AG08396 (cell line): ENCODE measurements at regions not wholly inside any gene's neighbourhood (a gene's known extent, or its start where the extent isn't known, plus 50 kb on each side); places are given as distances from the start of the nearest gene placed in this dataset.

Experiments used
- DNase-seq: peaks from one replicate; pipeline ENCODE4 v3.0.0; 2012; ENCODE audit warnings: low spot score, mixed read lengths

GRCh38 chr9:110143485-110143884 is 64.5 kb downstream of the C9orf152 start:
- no peak for DNase-seq

DNA sequence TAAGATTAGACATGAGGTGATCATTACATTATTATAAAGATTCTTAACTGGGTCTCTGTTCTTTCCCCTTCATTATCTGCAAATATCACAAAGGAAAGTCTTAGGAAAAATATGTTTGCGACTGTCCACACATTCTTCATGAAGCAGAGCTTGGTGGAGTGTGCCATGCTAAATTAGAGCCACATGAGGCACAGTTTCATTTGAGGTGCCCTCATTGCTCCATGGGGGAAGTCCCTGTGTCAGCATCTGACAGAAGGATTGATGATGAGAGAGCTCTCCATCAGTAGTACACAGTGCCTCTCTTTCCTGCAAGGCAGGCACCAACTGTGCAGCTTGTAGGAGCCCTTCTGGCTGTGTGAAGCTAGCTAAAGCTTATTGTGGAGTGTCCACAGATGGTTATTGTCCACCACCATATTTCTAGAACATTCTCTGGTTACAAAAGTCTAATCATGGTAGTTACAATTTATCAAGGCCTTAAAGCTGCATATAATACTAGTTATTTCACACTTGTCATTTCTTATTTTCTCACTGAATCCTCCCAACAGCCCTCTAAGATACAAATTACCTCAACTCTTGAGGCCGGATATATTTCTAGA is 63.9 kb downstream of the C9orf152 start:
- DNase-seq = no peak

DNA sequence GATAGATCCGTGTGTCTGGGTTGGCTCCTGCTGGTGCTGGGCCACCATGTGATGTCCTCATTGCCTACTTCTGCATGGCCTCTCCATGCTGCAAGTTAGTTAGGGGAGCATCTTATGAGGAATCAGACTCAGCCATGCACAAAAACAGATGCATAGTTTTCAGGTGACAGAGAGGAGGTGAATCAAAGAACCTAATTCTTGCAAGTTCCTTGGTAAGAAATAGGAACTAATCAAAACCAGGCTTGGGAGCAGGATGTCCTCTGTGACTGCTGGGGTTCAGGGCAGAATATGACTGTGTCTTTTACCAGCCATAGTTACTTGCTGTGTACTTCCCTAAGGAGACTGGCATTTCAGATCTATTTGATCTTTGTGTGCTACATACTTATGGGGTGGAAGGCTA is 61.6 kb downstream of the C9orf152 start:
- no peak for DNase-seq

DNA sequence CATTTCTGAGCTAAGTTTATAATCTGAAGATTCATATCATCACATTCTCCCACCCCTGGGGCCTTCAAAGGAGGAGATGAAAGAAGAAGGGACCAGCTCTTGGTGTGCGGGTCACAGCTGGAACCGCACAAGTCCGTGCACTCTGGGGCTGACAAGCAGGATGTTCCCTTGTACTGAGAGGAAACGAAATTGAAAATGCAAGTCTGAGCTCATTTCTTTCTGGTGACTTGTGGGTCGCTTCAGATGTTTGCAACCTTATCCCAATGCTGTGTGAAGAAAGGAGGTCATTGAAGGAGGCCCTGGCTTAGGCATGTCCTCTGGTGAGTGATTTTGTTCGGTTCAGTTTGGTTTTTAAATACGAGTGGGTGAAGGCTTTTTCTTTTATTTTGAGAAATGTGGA is 59.6 kb downstream of the C9orf152 start:
- DNase-seq = no peak

DNA sequence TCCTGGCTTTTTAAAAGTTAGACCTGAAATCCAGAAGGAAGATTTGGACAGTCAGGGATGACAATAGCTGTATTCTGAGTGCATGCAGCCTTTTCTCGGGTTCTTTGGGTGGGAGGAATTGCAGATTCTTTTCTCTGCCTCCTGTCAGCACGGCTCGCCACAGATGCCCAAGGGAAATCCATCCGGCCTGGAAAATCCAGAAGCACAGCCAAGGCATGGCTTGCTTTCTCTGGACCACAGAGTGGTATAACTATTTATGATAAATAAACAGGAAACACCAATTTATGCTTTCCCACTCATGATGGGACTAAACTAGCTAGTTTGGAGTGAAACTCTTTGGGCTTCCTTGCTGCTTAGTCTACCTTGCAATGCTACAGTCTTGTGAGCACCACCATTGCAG is 59.1 kb downstream of the C9orf152 start:
- no peak for DNase-seq
